ENCODE measurements at regions not wholly inside any gene's neighbourhood (a gene's known extent, or its start where the extent isn't known, plus 50 kb on each side); places are given as distances from the start of the nearest gene placed in this dataset.

DNA sequence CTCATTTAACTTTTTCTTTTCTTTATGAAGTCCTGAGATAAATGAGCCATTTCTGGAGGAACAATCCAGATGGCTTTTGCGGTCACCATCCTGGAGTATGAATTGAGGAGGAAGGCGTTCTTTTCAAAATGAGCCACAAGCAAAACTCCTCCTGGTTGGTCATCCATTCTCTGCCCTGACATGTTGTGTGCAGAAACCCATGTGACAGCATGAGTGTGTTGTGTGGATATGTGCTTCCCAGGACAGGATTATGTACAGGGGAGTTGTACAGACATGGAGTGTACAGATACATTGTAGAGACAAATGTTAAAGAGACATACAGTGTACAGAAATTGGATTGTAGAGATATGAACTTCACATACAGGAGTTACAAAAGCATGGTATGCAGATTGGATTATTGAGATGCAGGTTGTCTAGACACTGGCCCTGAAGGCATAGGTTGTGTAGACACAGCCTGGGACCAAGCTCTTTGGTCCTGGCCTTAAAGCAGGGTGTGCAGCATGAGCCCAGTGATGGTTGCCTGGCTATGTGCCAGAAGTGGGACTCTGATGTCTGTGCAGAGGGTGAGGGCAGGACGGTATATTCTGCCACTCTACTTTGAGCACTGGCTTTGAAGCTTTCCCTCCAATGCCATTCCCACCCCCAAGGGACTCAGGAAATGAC, 178.5 kb upstream of the ZBED5 start:
- Histone ChIP-seq H3K27me3 (no peaks in the 10 kb centered on the region), H3K27ac (no peak overlapping the region), H3K36me3 (no peaks in the 10 kb centered on the region), H3K9me3 (no peaks in the 10 kb centered on the region), H3K4me1 (peaks cover 0 to 8% (median 0%) of the 10 kb centered on the region in 4 donors), H3K4me3 (no peak overlapping the region)
- no peak for DNase-seq
- TF ChIP-seq CTCF (IDR thresholded peaks at IDR 0.05) (no peak), POLR2A (IDR thresholded peaks at IDR 0.05) (no peak)

DNA sequence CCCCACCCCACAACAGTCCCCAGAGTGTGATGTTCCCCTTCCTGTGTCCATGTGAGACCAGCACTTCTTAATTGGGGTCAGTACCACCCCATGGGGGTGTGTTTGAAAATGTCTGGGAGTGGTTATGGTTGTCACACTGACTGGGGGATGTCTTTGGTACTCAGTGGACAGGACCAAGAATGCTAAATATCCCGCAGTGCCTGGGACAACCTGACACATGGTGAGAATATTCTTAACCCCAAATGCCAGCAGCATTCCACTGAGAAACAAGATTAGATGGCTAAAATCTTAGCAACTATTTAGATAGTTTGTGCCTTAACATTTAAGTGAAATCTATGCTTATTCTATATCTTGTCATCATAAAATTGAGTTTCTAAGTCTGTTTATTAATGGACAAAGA, 177.5 kb upstream of the ZBED5 start:
- no peak overlapping the region for H3K27ac ChIP-seq
- no peak overlapping the region for H3K4me3 ChIP-seq
- no peaks in the 10 kb centered on the region for H3K9me3 ChIP-seq
- H3K27me3 ChIP-seq, result no peaks in the 10 kb centered on the region
- peaks cover 0 to 8% (median 0%) of the 10 kb centered on the region in 4 donors for H3K4me1 ChIP-seq
- TF ChIP-seq CTCF (IDR thresholded peaks at IDR 0.05) (no peak), POLR2A (IDR thresholded peaks at IDR 0.05) (no peak)
- no peaks in the 10 kb centered on the region for H3K36me3 ChIP-seq
- DNase-seq, result no peak

DNA sequence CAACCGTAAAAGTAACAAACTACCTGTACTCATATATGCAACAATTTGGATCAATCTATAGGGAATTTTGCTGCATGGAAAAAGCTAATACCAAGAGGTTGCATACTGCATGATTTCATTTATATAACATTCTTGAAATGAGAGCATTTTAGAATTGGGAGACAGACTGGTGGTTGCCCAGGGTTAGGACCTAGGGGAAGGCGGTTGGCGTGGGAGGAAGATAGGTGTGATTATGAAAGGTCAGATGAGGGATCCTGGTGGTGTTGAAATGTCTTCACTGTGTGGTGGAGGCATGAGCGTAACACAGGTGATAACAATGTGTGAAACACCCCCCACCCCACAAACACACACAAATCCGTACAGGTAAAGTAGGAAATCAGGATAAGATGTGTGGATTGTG, 176.6 kb upstream of the ZBED5 start:
- H3K4me1 ChIP-seq, result peaks cover 0 to 8% (median 0%) of the 10 kb centered on the region in 4 donors

DNA sequence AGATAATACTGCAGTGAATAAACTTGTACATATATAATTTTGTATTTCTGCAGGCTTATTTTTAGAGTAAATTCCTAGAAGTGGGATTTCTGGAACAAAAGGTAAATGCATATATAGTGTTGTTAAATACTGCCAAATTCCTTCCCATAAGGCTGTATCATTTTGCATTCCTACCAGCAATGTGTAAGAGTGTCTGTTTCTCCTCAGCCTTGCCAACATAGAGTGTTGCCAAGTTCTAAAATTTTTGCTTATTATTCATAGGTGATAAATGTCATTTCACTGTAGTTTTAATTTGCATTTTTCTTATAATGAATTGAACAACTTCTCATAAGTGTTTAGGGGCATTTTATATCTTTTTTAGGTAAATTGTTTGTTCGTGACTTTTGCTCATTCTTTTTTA, 174.2 kb upstream of the ZBED5 start:
- Histone ChIP-seq H3K9me3 (no peaks in the 10 kb centered on the region), H3K4me3 (no peak overlapping the region), H3K4me1 (no peaks in the 10 kb centered on the region), H3K27ac (no peak overlapping the region), H3K27me3 (no peaks in the 10 kb centered on the region), H3K36me3 (no peaks in the 10 kb centered on the region)
- no peak for TF ChIP-seq POLR2A (IDR thresholded peaks at IDR 0.05)
- no peak for TF ChIP-seq CTCF (IDR thresholded peaks at IDR 0.05)
- DNase-seq, result no peak

More for the DNA sequence above, 176.6 kb upstream of the ZBED5 start:
- no peak for TF ChIP-seq CTCF (IDR thresholded peaks at IDR 0.05)
- TF ChIP-seq POLR2A (IDR thresholded peaks at IDR 0.05), result no peak
- DNase-seq, result no peak
- no peaks in the 10 kb centered on the region for H3K27me3 ChIP-seq
- H3K27ac ChIP-seq, result no peak overlapping the region
- H3K4me3 ChIP-seq, result no peak overlapping the region
- no peaks in the 10 kb centered on the region for H3K9me3 ChIP-seq
- H3K36me3 ChIP-seq, result no peaks in the 10 kb centered on the region

GRCh38 chr11:11029027-11029426, 171.2 kb upstream of the ZBED5 start:
- DNase-seq, result no peak
- no peak for TF ChIP-seq POLR2A (IDR thresholded peaks at IDR 0.05)
- TF ChIP-seq CTCF (IDR thresholded peaks at IDR 0.05), result no peak
- Histone ChIP-seq H3K4me3 (no peak overlapping the region), H3K9me3 (no peaks in the 10 kb centered on the region), H3K27me3 (no peaks in the 10 kb centered on the region), H3K27ac (no peak overlapping the region), H3K36me3 (no peaks in the 10 kb centered on the region), H3K4me1 (no peaks in the 10 kb centered on the region)

All from Peyer's patch (tissue), 4 donors.